BJ (cell line): ENCODE measurements at regions not wholly inside any gene's neighbourhood (a gene's known extent, or its start where the extent isn't known, plus 50 kb on each side); places are given as distances from the start of the nearest gene placed in this dataset.

Experiments used
- CTCF ChIA-PET: fragments of 350-600 bp; formaldehyde crosslinking; extraction: SDS; loops from one replicate; lab custom pipeline; 2021; ENCODE audit warnings: antibody characterized with exemption, inconsistent platforms; lab: Yijun Ruan, JAX
- POLR2A ChIA-PET: fragments of 300-600 bp; sonication (Branson Sonifier 250); formaldehyde crosslinking; extraction: SDS; loops from one replicate; lab custom pipeline; 2021; ENCODE audit warnings: antibody characterized with exemption; lab: Charles Lee
- DNase-seq: peaks from one replicate; pipeline ENCODE4 v3.0.0-alpha.2; 2011; ENCODE audit warnings: low read depth
- H3K27me3 ChIP-seq: 2 replicates; pipeline ENCODE4 v1.6.0; 2011; ENCODE audit warnings: low read length; ENCODE audit not compliant: control insufficient read depth, insufficient read depth
- H3K36me3 ChIP-seq: 2 replicates; pipeline ENCODE4 v1.5.1; 2011; ENCODE audit warnings: low read length; ENCODE audit not compliant: control insufficient read depth, insufficient read depth
- H3K4me3 ChIP-seq: 2 replicates; pipeline ENCODE4 v1.5.1; 2011; ENCODE audit warnings: low read depth, mild to moderate bottlenecking, control low read depth, low read length
- CTCF ChIP-seq: IDR thresholded peaks from 2 replicates; pipeline ENCODE4 v1.5.1; 2011; ENCODE audit warnings: low read depth, mild to moderate bottlenecking, control low read depth, inconsistent platforms, low read length, moderate library complexity; ENCODE audit not compliant: insufficient read depth

- TF ChIP-seq CTCF = no peak
- Histone ChIP-seq H3K4me3 (no peak overlapping the region), H3K36me3 (no peaks in the 10 kb centered on the region), H3K27me3 (no peaks in the 10 kb centered on the region)
- CTCF ChIA-PET = no interaction called here
- POLR2A ChIA-PET = no interaction called here
- no peak for DNase-seq
These were observed 277.2 kb downstream of the SUCLG1 start for GRCh38 chr2:84181927-84182326.

- H3K27me3 ChIP-seq = no peaks in the 10 kb centered on the region
- ChIA-PET POLR2A (no interaction called here), CTCF (interaction anchor here (1.0 kb wide), 1 partner anchor 10 kb away, joined by 3 read pairs; no protein-coding TSS in a partner anchor)
- TF ChIP-seq CTCF = no peak
- no peak for DNase-seq
- no peaks in the 10 kb centered on the region for H3K36me3 ChIP-seq
- H3K4me3 ChIP-seq = no peak overlapping the region
These were observed 281.3 kb downstream of the SUCLG1 start for GRCh38 chr2:84177733-84178132.

GRCh38 chr2:84175970-84176369 is 283.1 kb downstream of the SUCLG1 start:
- no peak for DNase-seq
- CTCF ChIA-PET = no interaction called here
- TF ChIP-seq CTCF = no peak
- Histone ChIP-seq H3K4me3 (no peak overlapping the region), H3K27me3 (no peaks in the 10 kb centered on the region), H3K36me3 (no peaks in the 10 kb centered on the region)
- POLR2A ChIA-PET = no interaction called here

GRCh38 chr2:84175340-84175739 is 283.7 kb downstream of the SUCLG1 start:
- no peak for DNase-seq
- Histone ChIP-seq H3K4me3 (no peak overlapping the region), H3K36me3 (no peaks in the 10 kb centered on the region), H3K27me3 (no peaks in the 10 kb centered on the region)
- TF ChIP-seq CTCF = no peak
- CTCF ChIA-PET = no interaction called here
- POLR2A ChIA-PET = no interaction called here

- ChIA-PET CTCF (no interaction called here), POLR2A (no interaction called here)
- no peaks in the 10 kb centered on the region for H3K36me3 ChIP-seq
- H3K4me3 ChIP-seq = no peak overlapping the region
- DNase-seq = no peak
- H3K27me3 ChIP-seq = no peaks in the 10 kb centered on the region
- no peak for TF ChIP-seq CTCF
These were observed 286.0 kb downstream of the SUCLG1 start for GRCh38 chr2:84173041-84173440.
